ENCODE measurements at regions not wholly inside any gene's neighbourhood (a gene's known extent, or its start where the extent isn't known, plus 50 kb on each side); places are given as distances from the start of the nearest gene placed in this dataset.

- TF ChIP-seq CTCF (IDR thresholded peaks at IDR 0.05) (no peak), POLR2A (IDR thresholded peaks at IDR 0.05) (no peak)
Observed at GRCh38 chr3:117059956-117060270, 350.3 kb downstream of the TUSC7 start.
